LNCAP (cell line): ENCODE measurements at regions not wholly inside any gene's neighbourhood (a gene's known extent, or its start where the extent isn't known, plus 50 kb on each side); places are given as distances from the start of the nearest gene placed in this dataset.

ENCODE experiments used
- CTCF ChIP-seq: fragments of 450-650 bp; IDR thresholded peaks from 2 replicates; pipeline ENCODE4 v1.5.1; 2017; ENCODE audit warnings: mild to moderate bottlenecking

GRCh38 chr9:85212209-85212608, 529.5 kb downstream of the AGTPBP1 start:
- TF ChIP-seq CTCF = no peak

- TF ChIP-seq CTCF = no peak
Observed at GRCh38 chr9:85208666-85209065, 533.1 kb downstream of the AGTPBP1 start.

- no peak for TF ChIP-seq CTCF
Observed at GRCh38 chr9:85204176-85204575, 534.6 kb downstream of the NTRK2 start.

DNA sequence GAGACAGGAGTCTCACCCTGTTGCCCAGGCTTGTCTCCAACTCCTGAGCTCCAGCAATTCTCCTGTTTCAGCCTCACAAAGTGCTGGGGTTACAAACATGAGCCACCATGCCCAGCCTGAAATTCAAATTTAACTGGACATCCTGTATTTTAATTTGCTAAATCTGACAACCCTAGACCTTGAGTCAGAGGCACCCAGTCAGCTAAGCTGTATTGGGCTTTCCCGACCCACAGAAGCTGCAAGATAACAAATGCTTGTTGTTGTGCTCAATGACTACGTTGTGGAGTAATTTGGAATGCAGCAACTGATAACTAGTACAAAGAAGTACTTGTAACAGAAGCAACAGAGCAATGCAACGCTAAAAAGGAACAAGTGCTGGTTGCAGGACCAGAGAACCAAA, 533.1 kb downstream of the NTRK2 start:
- TF ChIP-seq CTCF = no peak

DNA sequence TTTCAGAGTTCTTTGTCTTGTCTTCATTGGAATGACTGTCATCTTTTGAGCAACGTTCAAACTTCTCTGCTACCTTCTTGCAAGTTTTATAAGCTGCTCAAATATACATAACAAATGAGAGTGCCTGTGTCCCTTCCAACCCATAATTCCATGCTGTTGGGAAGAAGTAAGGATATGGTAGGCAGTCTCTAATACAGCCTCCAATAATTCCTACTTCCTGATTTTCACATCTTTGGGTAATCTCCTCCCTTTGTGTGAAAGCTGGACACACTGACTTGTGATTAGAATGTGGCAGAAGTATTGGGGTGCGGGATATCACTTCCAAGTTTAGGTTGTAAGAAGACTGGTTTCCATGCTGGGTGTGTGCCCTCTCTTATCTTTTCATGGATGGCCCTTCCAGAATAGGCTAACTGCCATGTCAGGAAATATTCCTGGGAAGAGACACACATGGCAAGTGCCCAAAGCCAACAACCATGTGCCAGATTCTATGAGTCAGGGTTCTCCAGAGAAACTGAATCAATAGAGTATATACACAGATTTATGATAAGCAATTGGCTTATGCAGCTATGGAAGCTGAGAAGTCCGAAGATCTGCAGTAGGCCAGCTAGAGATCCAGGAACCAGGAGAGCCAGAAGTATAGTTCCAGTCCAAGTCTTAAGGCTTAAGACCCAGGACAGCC, 531.3 kb downstream of the NTRK2 start:
- TF ChIP-seq CTCF = no peak

- TF ChIP-seq CTCF = no peak
Observed at GRCh38 chr9:85199866-85200495, 530.5 kb downstream of the NTRK2 start.

DNA sequence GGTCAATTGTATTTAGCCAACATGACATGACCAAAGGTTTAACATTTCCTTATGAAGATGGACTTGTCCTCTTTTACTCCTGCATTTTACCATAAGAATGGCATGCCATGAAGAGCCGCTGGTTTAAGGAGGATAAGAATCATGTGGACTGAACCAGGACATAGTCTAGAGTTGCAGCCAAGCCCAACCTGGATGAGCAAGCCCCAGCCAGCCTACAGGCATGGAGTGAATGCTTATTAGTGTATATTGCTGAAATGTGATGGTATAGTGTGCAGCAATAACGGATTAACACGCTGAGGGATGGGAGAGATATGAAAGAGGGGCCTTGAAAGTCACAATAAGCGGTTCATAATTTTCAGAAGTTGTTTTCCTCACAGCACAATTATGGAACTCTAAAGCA, 523.2 kb downstream of the NTRK2 start:
- no peak for TF ChIP-seq CTCF

DNA sequence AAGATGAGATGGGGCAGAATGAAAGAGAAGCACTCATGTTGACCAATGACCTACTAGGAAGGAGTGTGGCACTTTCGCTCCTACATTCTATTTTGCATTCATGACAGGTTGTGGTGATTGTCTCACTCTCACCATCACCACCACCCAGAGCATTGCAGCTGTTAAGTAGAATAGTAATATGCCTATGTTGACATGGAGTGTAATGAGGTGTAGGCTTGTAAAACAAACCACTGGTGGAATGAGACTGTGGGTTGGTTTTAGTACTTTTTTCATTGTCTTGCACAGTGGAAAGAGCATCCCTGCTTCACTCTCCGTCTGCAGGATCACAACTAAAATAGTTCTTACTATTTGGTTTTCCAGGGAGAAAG, 516.7 kb downstream of the NTRK2 start:
- TF ChIP-seq CTCF = no peak
